HCT116 (cell line): ENCODE measurements at regions not wholly inside any gene's neighbourhood (a gene's known extent, or its start where the extent isn't known, plus 50 kb on each side); places are given as distances from the start of the nearest gene placed in this dataset.

ENCODE experiments used
- CTCF ChIP-seq, 3 experiments: fragments of 200-600 bp in 1 of 3; sonication (generic) in 1 of 3; IDR thresholded peaks in 2 of 3; conservative IDR thresholded peaks in 1 of 3; 2 replicates each; pipeline ENCODE4 v1.5.1; 2012 to 2017; ENCODE audit warnings: low read depth in 2 of 3, low read length in 2 of 3, antibody characterized with exemption in 1 of 3, borderline replicate concordance in 1 of 3, control low read depth in 1 of 3, mild to moderate bottlenecking in 1 of 3, mixed read lengths in 1 of 3, mixed run types in 1 of 3, moderate library complexity in 1 of 3; ENCODE audit not compliant: insufficient read depth in 1 of 3
- FOSL1 ChIP-seq: IDR thresholded peaks from 2 replicates; pipeline ENCODE4 v1.6.1; 2012; ENCODE audit warnings: low read depth
- REST ChIP-seq: IDR thresholded peaks from 2 replicates; pipeline ENCODE4 v1.6.1; 2012; ENCODE audit warnings: low read depth
- SRF ChIP-seq: IDR thresholded peaks from 2 replicates; pipeline ENCODE4 v1.6.1; 2012; ENCODE audit warnings: low read depth

GRCh38 chr6:11961923-11962322 is 50.2 kb upstream of the HIVEP1 start:
- TF ChIP-seq REST (no peak), CTCF (IDR thresholded peaks at IDR 0.05 in 2 of 3, conservative IDR thresholded peaks at IDR 0.05 in 1 of 3; ENCODE audit: borderline replicate concordance in 1 of 3, insufficient read depth in 1 of 3, low read depth in 2 of 3, low read length in 2 of 3) (no peak), SRF (no peak), FOSL1 (no peak)
